Epithelial cell of esophagus (primary cell): ENCODE measurements at regions not wholly inside any gene's neighbourhood (a gene's known extent, or its start where the extent isn't known, plus 50 kb on each side); places are given as distances from the start of the nearest gene placed in this dataset.

ENCODE experiments used
- DNase-seq: peaks from one replicate; pipeline ENCODE4 v3.0.0; 2010; ENCODE audit warnings: low read depth
- H3K4me3 ChIP-seq: 2 replicates; pipeline ENCODE4 v1.5.1; 2011; ENCODE audit warnings: mild to moderate bottlenecking, low read length, control low read depth
- CTCF ChIP-seq: IDR thresholded peaks from 2 replicates; pipeline ENCODE4 v1.5.1; 2011; ENCODE audit warnings: low read depth, mild to moderate bottlenecking, low read length, control low read depth, inconsistent platforms; ENCODE audit not compliant: insufficient read depth; ENCODE audit errors: missing control alignments

- no peak for DNase-seq
- H3K4me3 ChIP-seq: no peak overlapping the region
- no peak for TF ChIP-seq CTCF
Observed at GRCh38 chr15:25532269-25533140, 93.7 kb upstream of the UBE3A start.

- no peak for DNase-seq
- no peak for TF ChIP-seq CTCF
Observed at GRCh38 chr15:25529774-25530173, 91.0 kb upstream of the UBE3A start.

GRCh38 chr15:25527118-25527517 lies 88.3 kb upstream of the UBE3A start:
- no peak overlapping the region for H3K4me3 ChIP-seq
- TF ChIP-seq CTCF: no peak
- peak; percentile 29 for DNase-seq

More at GRCh38 chr15:25529774-25530173, 91.0 kb upstream of the UBE3A start:
- H3K4me3 ChIP-seq: no peak overlapping the region

GRCh38 chr15:25525741-25526140 lies 86.9 kb upstream of the UBE3A start:
- no peak for DNase-seq
- H3K4me3 ChIP-seq: no peak overlapping the region
- no peak for TF ChIP-seq CTCF

GRCh38 chr15:25515633-25516032 lies 76.8 kb upstream of the UBE3A start:
- no peak for TF ChIP-seq CTCF
- no peak overlapping the region for H3K4me3 ChIP-seq

GRCh38 chr15:25514522-25514921 lies 75.7 kb upstream of the UBE3A start:
- H3K4me3 ChIP-seq: no peak overlapping the region
- no peak for TF ChIP-seq CTCF
- DNase-seq: no peak

More at GRCh38 chr15:25515633-25516032, 76.8 kb upstream of the UBE3A start:
- DNase-seq: no peak

GRCh38 chr15:25512957-25513356 lies 74.1 kb upstream of the UBE3A start:
- no peak for TF ChIP-seq CTCF
- no peak overlapping the region for H3K4me3 ChIP-seq
- DNase-seq: no peak
